ENCODE measurements at regions not wholly inside any gene's neighbourhood (a gene's known extent, or its start where the extent isn't known, plus 50 kb on each side); places are given as distances from the start of the nearest gene placed in this dataset.

DNA sequence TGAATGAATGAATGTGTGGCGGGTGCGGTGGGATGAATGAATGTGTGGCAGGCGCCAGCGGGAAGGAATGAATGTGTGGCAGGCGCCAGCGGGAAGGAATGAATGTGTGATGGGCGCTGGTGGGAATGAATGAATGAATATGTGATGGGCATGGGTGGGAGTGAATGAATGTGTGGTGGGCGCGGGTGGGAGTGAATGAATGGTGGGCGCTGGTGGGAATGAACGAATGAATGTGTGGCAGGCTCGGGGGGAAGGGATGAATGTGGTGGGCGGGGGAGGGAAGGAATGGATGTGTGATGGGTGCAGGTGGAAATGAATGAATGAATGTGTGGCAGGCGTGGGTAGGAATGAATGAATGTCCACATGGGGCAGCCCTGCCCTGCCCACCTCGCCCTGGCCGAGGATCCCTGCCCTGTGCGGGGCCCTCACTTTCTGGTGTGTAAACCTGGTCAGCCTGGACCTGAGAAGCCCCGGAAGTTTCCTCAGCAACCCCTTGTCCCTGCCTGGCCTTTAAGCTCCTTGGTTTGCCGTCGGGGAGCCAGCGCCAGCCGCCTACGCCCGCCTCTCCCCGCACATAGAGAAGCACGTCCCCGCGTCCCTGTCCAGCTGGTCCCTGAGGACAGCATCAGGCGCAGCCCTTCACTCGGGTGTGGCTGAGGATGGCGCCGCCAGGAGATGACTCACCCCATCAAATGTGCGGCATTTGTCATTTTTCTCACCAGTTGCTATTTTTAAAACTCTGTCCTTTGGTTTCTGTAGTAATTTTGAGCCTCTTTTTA lies 112.8 kb upstream of the LRPAP1 start:
- ChIA-PET POLR2A (no interaction called here), CTCF (no interaction called here)
- H3K4me1 ChIP-seq = peaks cover 10% of the 10 kb centered on the region; the same call in 2 of the 3 replicates
- DNase-seq (ENCODE audit: low read depth in 1 of 2, low spot score in 1 of 2) (peak; percentile 13 to 15), FAIRE-seq (no peak), ATAC-seq (peak; percentile 49 to 72; a peak in 3 of 6 replicates)
- no peak overlapping the region for H3K4me3 ChIP-seq
- H3K9me3 ChIP-seq = no peaks in the 10 kb centered on the region
- TF ChIP-seq CBX2 (IDR thresholded peaks at IDR 0.05; ENCODE audit: borderline replicate concordance, low read depth) (no peak), FOSL2 (IDR thresholded peaks at IDR 0.05) (no peak), FOSL2 (CRISPR knock-in tag; IDR thresholded peaks at IDR 0.05) (peak; percentile 67)
- H3K27ac ChIP-seq = no peak overlapping the region
- H3K4me2 ChIP-seq = peak overlapping the region; percentile 41
- WGBS (ENCODE audit: missing lambda C conversion rate) = 26% methylated on average over 30 of the region's 33 CpGs

DNA sequence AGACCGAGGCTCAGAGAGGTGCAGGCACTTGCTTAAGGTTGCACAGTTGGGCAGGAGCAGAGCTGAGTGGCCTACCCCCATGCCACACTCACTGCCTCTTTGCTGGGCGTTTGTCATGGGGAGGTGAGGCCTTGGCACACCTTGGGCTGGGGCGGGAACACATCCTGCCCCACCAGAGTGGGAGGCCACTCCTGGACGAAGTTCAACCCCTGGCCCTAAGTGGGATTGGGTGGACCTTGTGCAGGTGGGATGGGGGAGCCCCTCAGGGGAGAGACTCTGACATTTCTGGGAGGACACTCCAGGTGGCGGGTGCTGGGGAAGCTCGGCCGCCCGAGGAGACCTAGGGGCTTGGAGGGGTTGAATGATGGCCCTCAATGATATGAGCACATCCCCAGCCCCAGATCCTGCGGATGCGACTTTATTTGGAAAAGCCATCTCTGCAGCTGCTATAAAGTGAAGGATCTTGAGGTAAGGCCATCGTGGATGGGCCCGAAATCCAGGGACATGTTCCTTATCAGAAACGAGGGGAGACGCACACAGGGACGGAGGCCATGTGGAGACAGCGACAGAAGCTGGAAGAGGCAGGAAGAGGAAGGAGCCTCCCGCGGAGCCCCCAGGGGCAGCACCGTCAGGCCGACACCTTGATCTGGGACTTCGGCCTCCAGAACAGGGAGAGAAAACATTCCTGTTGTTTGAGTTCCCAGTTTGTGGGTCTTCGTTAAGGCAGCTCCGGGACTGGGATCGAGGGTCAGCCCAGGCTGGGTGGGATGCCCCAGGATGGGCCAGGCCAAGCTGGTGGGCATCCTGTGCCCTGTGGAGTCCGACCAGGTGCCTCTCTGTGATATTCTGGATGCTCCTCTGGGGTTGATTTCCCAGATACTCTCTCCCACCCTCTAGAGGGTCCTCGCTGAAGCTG lies 111.6 kb upstream of the LRPAP1 start:
- FAIRE-seq (no peak), DNase-seq (ENCODE audit: low read depth in 1 of 2, low spot score in 1 of 2) (no peak), ATAC-seq (no peak)
- POLR2A ChIA-PET = no interaction called here
- no peak overlapping the region for H3K4me3 ChIP-seq
- TF ChIP-seq EP300 (IDR thresholded peaks at IDR 0.05) = no peak
- TF ChIP-seq TFCP2L1 (CRISPR knock-in tag; IDR thresholded peaks at IDR 0.05) = no peak
- no peak for TF ChIP-seq RARB (CRISPR knock-in tag; IDR thresholded peaks at IDR 0.05)
- no peak for TF ChIP-seq SREBF2 (IDR thresholded peaks at IDR 0.05)
- TF ChIP-seq, protein P1, sequence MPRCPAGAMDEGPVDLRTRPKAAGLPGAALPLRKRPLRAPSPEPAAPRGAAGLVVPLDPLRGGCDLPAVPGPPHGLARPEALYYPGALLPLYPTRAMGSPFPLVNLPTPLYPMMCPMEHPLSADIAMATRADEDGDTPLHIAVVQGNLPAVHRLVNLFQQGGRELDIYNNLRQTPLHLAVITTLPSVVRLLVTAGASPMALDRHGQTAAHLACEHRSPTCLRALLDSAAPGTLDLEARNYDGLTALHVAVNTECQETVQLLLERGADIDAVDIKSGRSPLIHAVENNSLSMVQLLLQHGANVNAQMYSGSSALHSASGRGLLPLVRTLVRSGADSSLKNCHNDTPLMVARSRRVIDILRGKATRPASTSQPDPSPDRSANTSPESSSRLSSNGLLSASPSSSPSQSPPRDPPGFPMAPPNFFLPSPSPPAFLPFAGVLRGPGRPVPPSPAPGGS (IDR thresholded peaks at IDR 0.05) = no peak
- TF ChIP-seq CBX8 (IDR thresholded peaks at IDR 0.05) = no peak
- no peak for TF ChIP-seq HOXB5 (CRISPR knock-in tag; IDR thresholded peaks at IDR 0.05)
- TF ChIP-seq MAFK (IDR thresholded peaks at IDR 0.05; ENCODE audit: partially characterized antibody) = no peak
- TF ChIP-seq POLR2AphosphoS2 (conservative IDR thresholded peaks at IDR 0.05; ENCODE audit: low read length) = no peak
- TF ChIP-seq PHF8 (IDR thresholded peaks at IDR 0.05; ENCODE audit: borderline replicate concordance, low read depth) = no peak
- TF ChIP-seq, protein P2, sequence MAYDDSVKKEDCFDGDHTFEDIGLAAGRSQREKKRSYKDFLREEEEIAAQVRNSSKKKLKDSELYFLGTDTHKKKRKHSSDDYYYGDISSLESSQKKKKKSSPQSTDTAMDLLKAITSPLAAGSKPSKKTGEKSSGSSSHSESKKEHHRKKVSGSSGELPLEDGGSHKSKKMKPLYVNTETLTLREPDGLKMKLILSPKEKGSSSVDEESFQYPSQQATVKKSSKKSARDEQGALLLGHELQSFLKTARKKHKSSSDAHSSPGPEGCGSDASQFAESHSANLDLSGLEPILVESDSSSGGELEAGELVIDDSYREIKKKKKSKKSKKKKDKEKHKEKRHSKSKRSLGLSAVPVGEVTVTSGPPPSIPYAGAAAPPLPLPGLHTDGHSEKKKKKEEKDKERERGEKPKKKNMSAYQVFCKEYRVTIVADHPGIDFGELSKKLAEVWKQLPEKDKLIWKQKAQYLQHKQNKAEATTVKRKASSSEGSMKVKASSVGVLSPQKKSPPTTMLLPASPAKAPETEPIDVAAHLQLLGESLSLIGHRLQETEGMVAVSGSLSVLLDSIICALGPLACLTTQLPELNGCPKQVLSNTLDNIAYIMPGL (CRISPR knock-in tag; IDR thresholded peaks at IDR 0.05; ENCODE audit: borderline replicate concordance) = no peak
- 90% methylated on average over 17 of the region's 26 CpGs for WGBS (ENCODE audit: missing lambda C conversion rate)
- H3K4me1 ChIP-seq = peaks cover 10% of the 10 kb centered on the region; the same call in 2 of the 3 replicates
- CTCF ChIA-PET = no interaction called here
- H3K4me2 ChIP-seq = no peak overlapping the region
- H3K27ac ChIP-seq = no peak overlapping the region
- no peaks in the 10 kb centered on the region for H3K9me3 ChIP-seq

DNA sequence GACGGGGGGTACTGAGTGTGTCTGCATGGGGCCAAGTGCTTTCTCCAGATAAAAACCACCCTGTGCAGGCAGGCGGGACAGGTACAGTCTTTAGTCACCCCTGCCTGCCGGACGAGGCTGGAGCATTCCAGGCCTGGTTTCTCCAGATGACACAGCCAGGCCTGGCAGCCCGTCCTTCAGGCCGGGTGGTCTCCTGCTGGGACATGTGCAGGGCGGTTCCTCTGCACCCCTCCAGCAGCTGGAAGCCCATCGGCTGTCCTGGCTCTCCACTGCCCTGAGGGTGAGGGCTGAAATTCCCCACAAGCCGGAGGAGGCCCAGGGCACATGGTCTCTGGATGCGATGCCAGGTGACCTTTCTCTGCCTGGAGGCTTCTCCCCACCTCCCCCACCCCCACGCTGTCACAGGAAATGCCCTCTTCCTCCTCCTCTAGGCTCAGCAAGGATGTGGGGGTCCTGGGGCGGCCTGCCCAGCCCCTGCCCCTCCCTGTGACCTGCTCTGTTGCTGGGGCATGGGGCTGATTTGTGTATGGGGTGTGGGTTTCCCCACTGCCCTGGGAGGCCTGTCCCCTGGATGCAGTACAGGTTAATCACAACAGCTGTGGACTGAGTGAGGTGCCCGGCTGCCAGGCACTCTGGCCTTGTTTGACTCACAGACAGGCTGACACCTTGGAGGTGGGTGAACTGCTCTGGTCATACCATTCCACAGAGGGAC lies 110.7 kb upstream of the LRPAP1 start:
- Histone ChIP-seq H3K9me3 (no peaks in the 10 kb centered on the region), H3K4me2 (no peak overlapping the region), H3K4me3 (no peak overlapping the region), H3K27ac (no peak overlapping the region), H3K4me1 (peaks cover 10% of the 10 kb centered on the region; the same call in 2 of the 3 replicates)
- ChIA-PET CTCF (no interaction called here), POLR2A (no interaction called here)
- 33% methylated on average over 1 of the region's 13 CpGs for WGBS (ENCODE audit: missing lambda C conversion rate)
- FAIRE-seq (no peak), DNase-seq (ENCODE audit: low read depth in 1 of 2, low spot score in 1 of 2) (no peak), ATAC-seq (no peak)
- TF ChIP-seq CHD2 (IDR thresholded peaks at IDR 0.05; ENCODE audit: low read length, partially characterized antibody) (no peak), FOXS1 (CRISPR knock-in tag; IDR thresholded peaks at IDR 0.05) (no peak), PHF8 (IDR thresholded peaks at IDR 0.05; ENCODE audit: borderline replicate concordance, low read depth) (no peak), MAZ (IDR thresholded peaks at IDR 0.05; ENCODE audit: borderline replicate concordance, low read depth, low read length) (no peak), HEYL (CRISPR knock-in tag; IDR thresholded peaks at IDR 0.05) (no peak), HDAC2 (IDR thresholded peaks at IDR 0.05) (no peak)
- TF ChIP-seq, protein P3, sequence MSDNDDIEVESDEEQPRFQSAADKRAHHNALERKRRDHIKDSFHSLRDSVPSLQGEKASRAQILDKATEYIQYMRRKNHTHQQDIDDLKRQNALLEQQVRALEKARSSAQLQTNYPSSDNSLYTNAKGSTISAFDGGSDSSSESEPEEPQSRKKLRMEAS (IDR thresholded peaks at IDR 0.05) = no peak
- TF ChIP-seq, protein P4, sequence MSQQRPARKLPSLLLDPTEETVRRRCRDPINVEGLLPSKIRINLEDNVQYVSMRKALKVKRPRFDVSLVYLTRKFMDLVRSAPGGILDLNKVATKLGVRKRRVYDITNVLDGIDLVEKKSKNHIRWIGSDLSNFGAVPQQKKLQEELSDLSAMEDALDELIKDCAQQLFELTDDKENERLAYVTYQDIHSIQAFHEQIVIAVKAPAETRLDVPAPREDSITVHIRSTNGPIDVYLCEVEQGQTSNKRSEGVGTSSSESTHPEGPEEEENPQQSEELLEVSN (IDR thresholded peaks at IDR 0.05; ENCODE audit: borderline replicate concordance, low read depth) = no peak
- TF ChIP-seq, protein P5, sequence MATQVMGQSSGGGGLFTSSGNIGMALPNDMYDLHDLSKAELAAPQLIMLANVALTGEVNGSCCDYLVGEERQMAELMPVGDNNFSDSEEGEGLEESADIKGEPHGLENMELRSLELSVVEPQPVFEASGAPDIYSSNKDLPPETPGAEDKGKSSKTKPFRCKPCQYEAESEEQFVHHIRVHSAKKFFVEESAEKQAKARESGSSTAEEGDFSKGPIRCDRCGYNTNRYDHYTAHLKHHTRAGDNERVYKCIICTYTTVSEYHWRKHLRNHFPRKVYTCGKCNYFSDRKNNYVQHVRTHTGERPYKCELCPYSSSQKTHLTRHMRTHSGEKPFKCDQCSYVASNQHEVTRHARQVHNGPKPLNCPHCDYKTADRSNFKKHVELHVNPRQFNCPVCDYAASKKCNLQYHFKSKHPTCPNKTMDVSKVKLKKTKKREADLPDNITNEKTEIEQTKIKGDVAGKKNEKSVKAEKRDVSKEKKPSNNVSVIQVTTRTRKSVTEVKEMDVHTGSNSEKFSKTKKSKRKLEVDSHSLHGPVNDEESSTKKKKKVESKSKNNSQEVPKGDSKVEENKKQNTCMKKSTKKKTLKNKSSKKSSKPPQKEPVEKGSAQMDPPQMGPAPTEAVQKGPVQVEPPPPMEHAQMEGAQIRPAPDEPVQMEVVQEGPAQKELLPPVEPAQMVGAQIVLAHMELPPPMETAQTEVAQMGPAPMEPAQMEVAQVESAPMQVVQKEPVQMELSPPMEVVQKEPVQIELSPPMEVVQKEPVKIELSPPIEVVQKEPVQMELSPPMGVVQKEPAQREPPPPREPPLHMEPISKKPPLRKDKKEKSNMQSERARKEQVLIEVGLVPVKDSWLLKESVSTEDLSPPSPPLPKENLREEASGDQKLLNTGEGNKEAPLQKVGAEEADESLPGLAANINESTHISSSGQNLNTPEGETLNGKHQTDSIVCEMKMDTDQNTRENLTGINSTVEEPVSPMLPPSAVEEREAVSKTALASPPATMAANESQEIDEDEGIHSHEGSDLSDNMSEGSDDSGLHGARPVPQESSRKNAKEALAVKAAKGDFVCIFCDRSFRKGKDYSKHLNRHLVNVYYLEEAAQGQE (IDR thresholded peaks at IDR 0.05) = no peak
- TF ChIP-seq, protein P6, sequence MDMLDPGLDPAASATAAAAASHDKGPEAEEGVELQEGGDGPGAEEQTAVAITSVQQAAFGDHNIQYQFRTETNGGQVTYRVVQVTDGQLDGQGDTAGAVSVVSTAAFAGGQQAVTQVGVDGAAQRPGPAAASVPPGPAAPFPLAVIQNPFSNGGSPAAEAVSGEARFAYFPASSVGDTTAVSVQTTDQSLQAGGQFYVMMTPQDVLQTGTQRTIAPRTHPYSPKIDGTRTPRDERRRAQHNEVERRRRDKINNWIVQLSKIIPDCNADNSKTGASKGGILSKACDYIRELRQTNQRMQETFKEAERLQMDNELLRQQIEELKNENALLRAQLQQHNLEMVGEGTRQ (IDR thresholded peaks at IDR 0.05) = no peak

Data from A549 (cell line).